ENCODE measurements at regions not wholly inside any gene's neighbourhood (a gene's known extent, or its start where the extent isn't known, plus 50 kb on each side); places are given as distances from the start of the nearest gene placed in this dataset.

GRCh38 chr18:28607991-28608390 lies 431.1 kb upstream of the CDH2 start:
- H3K36me3 ChIP-seq (ENCODE audit: control insufficient read depth, low read length) = no peaks in the 10 kb centered on the region
- no peaks in the 10 kb centered on the region; the same call in 1 of the 2 replicates for H3K9me3 ChIP-seq (ENCODE audit: control insufficient read depth, insufficient read depth, low read length)
- H3F3A ChIP-seq (ENCODE audit: control insufficient read depth, insufficient read depth) = no peaks in the 10 kb centered on the region
- H3K27ac ChIP-seq (ENCODE audit: low read depth, low read length) = no peak overlapping the region
- H3K27me3 ChIP-seq (ENCODE audit: control insufficient read depth, low read length) = no peaks in the 10 kb centered on the region
- no peaks in the 10 kb centered on the region for H4K20me1 ChIP-seq (ENCODE audit: control insufficient read depth, insufficient read depth, low read depth, low read length)
- H3K4me2 ChIP-seq (ENCODE audit: low read length) = no peak overlapping the region
- TF ChIP-seq EZH2phosphoT487 (IDR thresholded peaks at IDR 0.05; ENCODE audit: borderline replicate concordance, low read length) = no peak
- no peak for TF ChIP-seq CTCF (IDR thresholded peaks at IDR 0.05; ENCODE audit: low read depth, low read length, poor library complexity, severe bottlenecking)
- no peaks in the 10 kb centered on the region for H3K79me2 ChIP-seq (ENCODE audit: control insufficient read depth, low read length)
- H3K4me3 ChIP-seq (ENCODE audit: low read length) = no peak overlapping the region
- H3K9me2 ChIP-seq (replicated peaks; ENCODE audit: control insufficient read depth, low read length) = no peaks in the 10 kb centered on the region
- H3K4me1 ChIP-seq (ENCODE audit: control insufficient read depth, low read length) = no peaks in the 10 kb centered on the region

- H3K27me3 ChIP-seq (ENCODE audit: control insufficient read depth, low read length) = no peaks in the 10 kb centered on the region
- H3K4me1 ChIP-seq (ENCODE audit: control insufficient read depth, low read length) = no peaks in the 10 kb centered on the region
- no peaks in the 10 kb centered on the region for H3K36me3 ChIP-seq (ENCODE audit: control insufficient read depth, low read length)
- no peaks in the 10 kb centered on the region for H3K9me2 ChIP-seq (replicated peaks; ENCODE audit: control insufficient read depth, low read length)
- no peaks in the 10 kb centered on the region for H3K79me2 ChIP-seq (ENCODE audit: control insufficient read depth, low read length)
- H3F3A ChIP-seq (ENCODE audit: control insufficient read depth, insufficient read depth) = no peaks in the 10 kb centered on the region
- no peak overlapping the region for H3K27ac ChIP-seq (ENCODE audit: low read depth, low read length)
- H3K4me2 ChIP-seq (ENCODE audit: low read length) = no peak overlapping the region
- TF ChIP-seq CTCF (IDR thresholded peaks at IDR 0.05; ENCODE audit: low read depth, low read length, poor library complexity, severe bottlenecking) = no peak
- H3K9me3 ChIP-seq (ENCODE audit: control insufficient read depth, insufficient read depth, low read length) = no peaks in the 10 kb centered on the region; the same call in 1 of the 2 replicates
- H3K4me3 ChIP-seq (ENCODE audit: low read length) = no peak overlapping the region
- H4K20me1 ChIP-seq (ENCODE audit: control insufficient read depth, insufficient read depth, low read depth, low read length) = no peaks in the 10 kb centered on the region
These were observed 429.8 kb upstream of the CDH2 start for GRCh38 chr18:28606686-28607085.

GRCh38 chr18:28602391-28602790 lies 425.5 kb upstream of the CDH2 start:
- H3K36me3 ChIP-seq (ENCODE audit: control insufficient read depth, low read length) = no peaks in the 10 kb centered on the region
- no peak overlapping the region for H3K27ac ChIP-seq (ENCODE audit: low read depth, low read length)
- TF ChIP-seq EZH2phosphoT487 (IDR thresholded peaks at IDR 0.05; ENCODE audit: borderline replicate concordance, low read length) = no peak
- TF ChIP-seq CTCF (IDR thresholded peaks at IDR 0.05; ENCODE audit: low read depth, low read length, poor library complexity, severe bottlenecking) = no peak
- H3K27me3 ChIP-seq (ENCODE audit: control insufficient read depth, low read length) = no peaks in the 10 kb centered on the region
- H4K20me1 ChIP-seq (ENCODE audit: control insufficient read depth, insufficient read depth, low read depth, low read length) = no peaks in the 10 kb centered on the region
- H3K9me3 ChIP-seq (ENCODE audit: control insufficient read depth, insufficient read depth, low read length) = no peaks in the 10 kb centered on the region; the same call in 1 of the 2 replicates
- no peak overlapping the region for H3K4me3 ChIP-seq (ENCODE audit: low read length)
- no peaks in the 10 kb centered on the region for H3K9me2 ChIP-seq (replicated peaks; ENCODE audit: control insufficient read depth, low read length)
- H3K4me2 ChIP-seq (ENCODE audit: low read length) = no peak overlapping the region
- no peaks in the 10 kb centered on the region for H3K79me2 ChIP-seq (ENCODE audit: control insufficient read depth, low read length)
- H3K4me1 ChIP-seq (ENCODE audit: control insufficient read depth, low read length) = no peaks in the 10 kb centered on the region
- H3F3A ChIP-seq (ENCODE audit: control insufficient read depth, insufficient read depth) = no peaks in the 10 kb centered on the region

GRCh38 chr18:28594034-28594433 lies 417.1 kb upstream of the CDH2 start:
- no peaks in the 10 kb centered on the region for H3K9me3 ChIP-seq (ENCODE audit: control insufficient read depth, insufficient read depth, low read length)
- no peaks in the 10 kb centered on the region for H3K27me3 ChIP-seq (ENCODE audit: control insufficient read depth, low read length)
- no peaks in the 10 kb centered on the region for H3K79me2 ChIP-seq (ENCODE audit: control insufficient read depth, low read length)
- H3K27ac ChIP-seq (ENCODE audit: low read depth, low read length) = no peak overlapping the region
- no peaks in the 10 kb centered on the region for H3F3A ChIP-seq (ENCODE audit: control insufficient read depth, insufficient read depth)
- H3K4me1 ChIP-seq (ENCODE audit: control insufficient read depth, low read length) = no peaks in the 10 kb centered on the region
- no peak for TF ChIP-seq EZH2phosphoT487 (IDR thresholded peaks at IDR 0.05; ENCODE audit: borderline replicate concordance, low read length)
- no peak for TF ChIP-seq CTCF (IDR thresholded peaks at IDR 0.05; ENCODE audit: low read depth, low read length, poor library complexity, severe bottlenecking)
- no peaks in the 10 kb centered on the region for H4K20me1 ChIP-seq (ENCODE audit: control insufficient read depth, insufficient read depth, low read depth, low read length)
- H3K4me3 ChIP-seq (ENCODE audit: low read length) = no peak overlapping the region
- no peaks in the 10 kb centered on the region for H3K9me2 ChIP-seq (replicated peaks; ENCODE audit: control insufficient read depth, low read length)
- no peaks in the 10 kb centered on the region for H3K36me3 ChIP-seq (ENCODE audit: control insufficient read depth, low read length)
- H3K4me2 ChIP-seq (ENCODE audit: low read length) = no peak overlapping the region

All from DOHH2 (cell line).